ENCODE measurements at regions not wholly inside any gene's neighbourhood (a gene's known extent, or its start where the extent isn't known, plus 50 kb on each side); places are given as distances from the start of the nearest gene placed in this dataset.
A peak's percentile ranks its signal among the peaks of the same experiment; 100 is the strongest.

DNA sequence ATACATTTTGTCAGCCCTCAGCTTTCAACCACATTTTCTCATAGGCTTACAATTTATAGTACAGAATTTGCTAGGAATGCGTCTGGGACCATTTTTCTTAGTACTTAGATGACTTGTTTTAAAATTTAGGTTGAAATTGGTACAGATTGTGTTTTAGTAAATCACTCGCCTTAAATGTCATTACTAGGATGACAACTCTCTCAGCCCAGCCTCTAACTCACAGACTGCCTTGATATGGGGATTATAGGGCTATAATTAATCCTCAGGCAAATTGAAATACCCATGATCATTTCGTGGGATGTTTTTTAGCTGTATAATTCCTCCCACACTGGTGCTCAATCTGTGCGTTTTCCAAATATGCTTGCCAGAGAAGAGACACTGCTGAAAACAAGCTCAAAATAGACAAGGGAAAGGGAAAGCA, 299.7 kb upstream of the AKR1E2 start:
- H3K4me3 ChIP-seq (ENCODE audit: low read depth, low read length), result no peak overlapping the region
- TF ChIP-seq CTCF (conservative IDR thresholded peaks at IDR 0.05; ENCODE audit: low read depth, low read length), result no peak
- DNase-seq (ENCODE audit: low read depth), result no peak

DNA sequence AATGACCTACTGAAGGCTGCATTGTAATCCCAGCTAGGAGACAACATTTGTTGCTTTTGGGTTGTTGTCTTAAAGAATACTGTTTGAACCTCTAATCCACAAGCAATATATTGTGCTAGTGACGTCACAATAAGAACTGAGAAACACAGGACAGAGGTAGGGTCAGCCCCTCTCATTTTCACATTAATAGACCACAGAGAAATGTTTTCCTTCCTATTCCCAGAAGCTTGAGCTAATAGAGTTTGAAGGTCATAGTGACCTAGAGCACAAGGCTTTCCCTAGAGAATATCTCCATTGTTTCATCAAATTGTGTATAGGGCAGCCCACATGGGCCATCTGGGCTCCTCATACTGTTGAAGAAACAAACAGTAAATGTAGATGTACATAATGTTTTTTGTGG, 300.9 kb upstream of the AKR1E2 start:
- no peak for DNase-seq (ENCODE audit: low read depth)

GRCh38 chr10:4522296-4523000, 303.6 kb upstream of the AKR1E2 start:
- no peak overlapping the region for H3K4me3 ChIP-seq (ENCODE audit: low read depth, low read length)
- DNase-seq (ENCODE audit: low read depth), result no peak
- TF ChIP-seq CTCF (conservative IDR thresholded peaks at IDR 0.05; ENCODE audit: low read depth, low read length), result no peak

More for the DNA sequence above, 300.9 kb upstream of the AKR1E2 start:
- TF ChIP-seq CTCF (conservative IDR thresholded peaks at IDR 0.05; ENCODE audit: low read depth, low read length), result no peak
- H3K4me3 ChIP-seq (ENCODE audit: low read depth, low read length), result no peak overlapping the region

- no peak for TF ChIP-seq CTCF (conservative IDR thresholded peaks at IDR 0.05; ENCODE audit: low read depth, low read length)
- no peak overlapping the region for H3K4me3 ChIP-seq (ENCODE audit: low read depth, low read length)
- DNase-seq (ENCODE audit: low read depth), result peak; percentile 90
These were observed 306.2 kb upstream of the AKR1E2 start for GRCh38 chr10:4519658-4520402.

GRCh38 chr10:4517746-4518145, 308.3 kb upstream of the AKR1E2 start:
- no peak for TF ChIP-seq CTCF (conservative IDR thresholded peaks at IDR 0.05; ENCODE audit: low read depth, low read length)
- H3K4me3 ChIP-seq (ENCODE audit: low read depth, low read length), result no peak overlapping the region
- DNase-seq (ENCODE audit: low read depth), result no peak

DNA sequence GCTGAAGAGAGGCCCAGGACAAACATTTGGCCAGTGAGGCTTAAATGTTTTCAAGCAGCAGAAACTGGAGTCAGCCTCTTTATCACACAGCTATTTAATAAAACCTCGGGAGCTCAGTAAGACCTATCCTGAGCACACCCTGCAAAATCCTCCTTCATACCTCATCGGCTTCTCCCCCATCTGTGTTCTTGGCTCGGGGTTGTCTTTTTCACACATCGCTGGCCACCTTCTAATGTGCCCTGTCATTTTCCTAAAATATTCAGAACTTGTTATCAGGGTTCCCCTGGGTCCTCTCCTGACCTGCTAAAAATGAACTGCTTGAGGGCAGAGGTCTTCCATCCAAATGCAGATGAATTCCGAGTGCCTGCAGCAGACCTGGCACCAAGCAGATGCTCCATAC, 310.3 kb upstream of the AKR1E2 start:
- no peak for DNase-seq (ENCODE audit: low read depth)
- TF ChIP-seq CTCF (conservative IDR thresholded peaks at IDR 0.05; ENCODE audit: low read depth, low read length), result no peak
- H3K4me3 ChIP-seq (ENCODE audit: low read depth, low read length), result no peak overlapping the region
